ENCODE measurements at regions not wholly inside any gene's neighbourhood (a gene's known extent, or its start where the extent isn't known, plus 50 kb on each side); places are given as distances from the start of the nearest gene placed in this dataset.

DNA sequence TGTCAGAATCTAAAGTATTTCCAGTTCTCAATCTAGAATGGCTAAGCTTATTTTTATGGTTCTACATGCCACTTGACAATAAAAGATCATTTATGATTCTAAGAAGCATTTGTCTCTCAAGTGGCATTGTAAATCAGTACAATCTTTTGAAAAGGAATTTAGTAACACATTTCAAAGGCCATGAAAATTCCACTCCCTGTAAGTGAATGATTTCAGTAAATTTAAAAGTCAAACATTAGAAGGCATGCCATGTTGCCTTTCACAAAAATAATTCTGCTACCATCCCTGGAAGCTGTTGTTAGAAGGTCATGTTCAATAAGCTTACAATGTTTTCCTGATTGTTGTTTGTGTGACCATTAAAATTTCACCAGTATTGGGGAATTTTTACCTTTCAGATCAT, 142.9 kb downstream of the RPIA start:
- no peak for DNase-seq

DNA sequence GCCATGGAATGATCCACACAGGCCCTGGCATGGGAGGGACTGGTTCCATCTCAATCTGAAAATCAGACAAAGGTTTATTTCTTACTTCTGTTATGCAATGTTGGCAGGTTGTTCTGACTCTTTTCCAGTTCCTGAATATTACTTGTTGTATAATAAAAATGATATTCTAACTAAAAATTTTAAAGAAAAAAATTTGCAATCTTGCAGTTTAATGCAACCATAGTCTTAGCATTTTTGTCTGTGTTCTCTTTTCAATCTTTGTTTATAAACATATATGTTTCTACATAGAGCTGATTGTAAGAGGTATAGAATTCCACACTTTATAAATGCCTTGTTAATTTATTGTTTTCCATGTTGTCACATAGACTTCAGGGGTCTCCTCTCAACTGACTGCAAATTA, 143.4 kb downstream of the RPIA start:
- DNase-seq = no peak

DNA sequence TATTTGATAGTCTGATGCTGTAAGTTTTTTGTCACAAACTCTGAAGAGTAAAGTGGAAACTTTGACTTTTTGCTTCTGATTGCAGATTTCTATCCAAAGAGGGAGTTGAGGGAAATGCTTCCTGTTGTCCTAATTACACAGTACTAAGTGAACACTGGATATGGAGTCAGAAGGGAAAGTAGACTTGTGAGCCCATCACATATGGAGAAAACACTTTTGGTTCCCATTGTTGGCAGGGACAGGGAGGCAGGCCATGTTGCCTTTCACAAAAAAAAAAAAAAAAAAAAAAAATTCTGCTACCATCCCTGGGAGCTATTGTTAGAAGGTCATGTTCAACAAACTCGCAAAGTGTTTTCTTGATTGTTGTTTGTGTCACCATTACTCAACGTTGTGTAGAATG, 144.3 kb downstream of the RPIA start:
- no peak for DNase-seq

DNA sequence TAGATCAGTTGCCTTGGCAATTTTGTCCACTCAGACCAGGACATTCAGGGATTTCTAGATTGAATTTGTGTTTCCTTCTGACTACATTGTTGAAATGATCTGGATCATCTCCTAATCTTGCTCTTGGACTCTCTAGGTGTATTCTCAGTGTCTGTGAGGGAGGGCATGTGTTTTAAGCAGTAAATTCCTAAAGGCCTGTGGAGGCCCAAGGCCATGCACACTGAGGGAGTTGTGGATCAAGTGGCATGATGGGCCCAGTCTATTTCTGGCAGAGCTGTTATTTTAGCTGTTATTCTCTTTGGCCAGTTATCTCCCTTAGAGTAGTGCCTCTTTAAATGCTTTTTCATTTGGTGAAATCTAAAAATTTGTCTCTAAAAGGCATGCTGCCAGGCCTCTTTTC, 144.9 kb downstream of the RPIA start:
- DNase-seq = no peak

DNA sequence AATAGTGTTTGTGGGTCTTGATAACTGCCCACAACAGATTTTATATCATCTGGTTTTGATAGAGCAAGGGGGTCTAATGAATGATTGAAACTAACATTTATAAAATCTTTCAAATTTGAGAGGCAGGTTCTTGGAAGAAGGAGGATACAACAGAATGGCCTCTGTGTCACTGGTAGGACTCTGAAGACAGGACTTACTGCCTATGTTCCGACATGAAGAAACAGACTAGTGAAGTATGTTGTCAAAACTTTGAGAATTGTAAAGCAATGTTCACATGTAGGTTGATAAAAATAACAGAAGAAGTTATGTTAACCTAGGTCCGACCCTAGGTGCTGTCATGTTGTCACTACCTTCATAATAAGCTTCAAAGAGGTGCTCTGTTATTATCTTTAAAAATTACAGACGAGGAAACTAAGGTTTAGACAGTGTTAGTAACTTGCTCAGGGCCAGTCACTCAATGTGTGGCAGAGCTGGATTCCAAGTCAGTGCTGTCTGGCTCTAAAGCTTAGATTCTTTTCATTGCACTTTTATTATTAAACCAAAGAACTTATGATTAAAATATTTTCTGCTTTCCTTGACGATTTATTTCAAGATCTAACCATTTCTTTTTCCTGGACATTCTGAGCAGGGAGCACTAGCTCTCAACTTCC, 146.2 kb downstream of the RPIA start:
- DNase-seq = no peak

DNA sequence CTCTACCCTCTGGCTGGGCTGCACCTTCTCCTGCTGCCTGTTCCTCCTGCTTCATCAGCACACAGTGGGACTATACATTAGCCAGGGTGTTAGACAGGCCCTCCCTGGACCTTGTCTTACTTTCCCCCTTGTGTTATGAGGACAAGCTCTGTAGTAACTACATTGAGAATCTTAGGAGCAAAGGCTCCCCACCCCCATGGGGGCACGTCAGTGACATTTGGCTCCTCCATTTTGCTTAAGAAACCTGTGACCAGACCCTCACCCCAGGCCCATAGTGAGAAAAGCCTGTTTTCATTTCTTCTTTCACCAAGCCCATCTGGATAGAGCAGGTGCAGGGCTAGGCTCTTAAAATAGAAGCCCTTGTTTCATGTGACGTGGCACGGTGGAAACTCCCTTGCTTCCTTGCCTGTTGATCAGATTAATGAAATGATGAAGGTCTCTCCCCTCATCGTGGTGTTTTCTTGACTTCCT, 146.7 kb downstream of the RPIA start:
- no peak for DNase-seq

DNA sequence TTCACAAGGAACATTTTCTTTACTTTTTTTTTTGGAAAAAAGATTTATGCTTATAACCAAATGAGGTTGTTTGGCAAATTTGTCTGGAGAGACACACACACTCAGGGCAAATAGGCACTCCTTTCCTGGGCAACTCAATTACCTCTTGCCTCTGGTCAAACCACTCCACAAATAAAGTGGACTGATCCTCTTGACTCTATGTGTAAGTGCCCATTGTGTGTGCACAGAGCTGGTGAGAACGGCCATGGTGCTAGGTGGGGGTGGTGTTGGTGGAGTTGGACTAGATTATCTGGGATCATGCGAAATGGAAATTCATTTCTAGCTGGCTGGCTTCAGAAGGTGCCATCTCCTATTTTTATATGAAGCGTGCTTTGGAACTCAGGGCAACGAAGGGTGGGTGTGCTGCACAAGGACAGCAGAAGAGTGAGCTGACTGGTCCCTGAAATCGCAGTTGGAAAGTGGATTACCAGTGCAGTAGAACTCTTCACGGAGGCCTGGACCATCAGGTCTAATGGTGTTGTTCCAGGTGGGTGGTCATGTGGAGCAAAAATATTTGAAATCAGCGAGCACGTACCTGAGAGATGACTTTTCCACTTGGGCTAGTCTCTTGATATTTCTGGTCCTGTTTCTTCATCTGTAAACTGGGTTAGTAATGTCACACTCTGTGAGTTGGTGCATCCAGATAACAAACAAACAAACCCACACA, 149.9 kb downstream of the RPIA start:
- DNase-seq = no peak

DNA sequence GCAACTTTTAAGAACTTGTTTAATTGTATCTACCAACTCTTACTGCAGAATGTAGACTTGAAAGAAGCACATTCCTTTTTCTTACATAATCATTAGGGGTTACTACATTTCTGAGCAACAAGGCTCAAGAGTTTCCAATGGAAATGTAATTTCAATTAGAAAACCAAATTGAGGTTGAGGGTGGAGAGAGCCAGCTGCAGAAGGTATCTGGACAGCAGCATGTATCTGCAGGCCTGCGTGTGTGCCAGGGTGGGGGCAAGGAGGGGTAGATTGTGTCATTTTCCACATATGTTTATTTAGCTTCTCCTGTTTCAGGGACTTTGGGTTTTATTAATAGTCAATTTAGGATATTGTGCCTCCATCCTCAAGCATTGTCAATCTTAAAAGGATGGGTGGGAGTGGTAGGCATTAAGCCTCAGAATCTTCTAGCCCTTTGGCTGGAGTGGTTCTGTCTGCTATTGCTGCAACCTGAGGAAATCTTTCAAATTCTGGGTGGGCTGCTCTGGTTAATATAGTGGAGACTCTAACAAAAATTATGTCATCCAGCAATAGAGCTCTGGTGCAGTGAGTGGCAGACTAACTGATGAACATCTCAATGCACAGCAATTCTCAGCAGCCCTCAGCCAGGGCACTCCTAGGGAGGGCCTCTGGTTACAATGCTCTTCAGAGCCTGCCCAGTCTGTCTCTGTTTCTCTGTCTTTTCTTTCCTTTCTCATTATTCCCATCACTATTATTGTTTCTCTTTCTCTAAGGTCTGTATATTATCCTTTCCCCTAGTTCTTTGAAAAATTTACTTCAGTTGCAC, 151.4 kb downstream of the RPIA start:
- no peak for DNase-seq

DNA sequence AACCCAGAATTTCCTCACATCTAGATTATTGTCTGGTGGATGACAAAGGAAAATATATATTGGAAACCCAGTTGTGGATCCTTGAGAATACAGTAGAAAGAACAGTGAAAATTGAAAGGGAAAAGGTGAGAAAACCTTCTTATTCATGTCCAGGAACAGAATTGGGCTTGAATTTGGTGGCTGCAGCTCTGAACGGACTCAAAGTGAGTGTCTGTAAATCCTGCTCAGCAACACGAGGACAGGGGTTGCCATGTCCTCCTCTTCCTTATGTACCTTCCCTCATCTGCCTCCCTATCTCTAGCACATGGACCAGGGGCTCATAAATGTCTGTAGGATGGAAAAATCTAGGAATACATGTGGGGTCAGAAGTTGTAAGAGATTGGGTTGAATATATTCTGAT, 152.2 kb downstream of the RPIA start:
- no peak for DNase-seq

DNA sequence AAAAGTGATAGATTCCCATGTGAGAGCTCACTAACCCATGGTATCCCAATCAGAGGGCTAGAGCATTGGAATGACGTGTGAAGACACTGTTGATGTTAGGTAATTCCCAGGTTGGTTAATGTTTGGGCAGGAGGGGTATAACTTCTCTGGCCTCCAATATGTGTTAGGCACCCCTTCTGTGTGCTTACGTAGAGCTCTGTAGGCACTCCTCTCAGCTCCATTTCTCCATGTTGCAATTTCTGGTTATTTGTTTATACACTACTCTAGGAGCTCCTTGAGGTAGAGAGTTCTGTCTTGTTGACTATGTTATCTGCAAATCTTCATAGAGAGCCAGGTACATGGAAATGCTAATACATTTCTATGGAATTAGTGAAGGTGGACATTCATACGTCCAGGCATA, 153.5 kb downstream of the RPIA start:
- no peak for DNase-seq

DNA sequence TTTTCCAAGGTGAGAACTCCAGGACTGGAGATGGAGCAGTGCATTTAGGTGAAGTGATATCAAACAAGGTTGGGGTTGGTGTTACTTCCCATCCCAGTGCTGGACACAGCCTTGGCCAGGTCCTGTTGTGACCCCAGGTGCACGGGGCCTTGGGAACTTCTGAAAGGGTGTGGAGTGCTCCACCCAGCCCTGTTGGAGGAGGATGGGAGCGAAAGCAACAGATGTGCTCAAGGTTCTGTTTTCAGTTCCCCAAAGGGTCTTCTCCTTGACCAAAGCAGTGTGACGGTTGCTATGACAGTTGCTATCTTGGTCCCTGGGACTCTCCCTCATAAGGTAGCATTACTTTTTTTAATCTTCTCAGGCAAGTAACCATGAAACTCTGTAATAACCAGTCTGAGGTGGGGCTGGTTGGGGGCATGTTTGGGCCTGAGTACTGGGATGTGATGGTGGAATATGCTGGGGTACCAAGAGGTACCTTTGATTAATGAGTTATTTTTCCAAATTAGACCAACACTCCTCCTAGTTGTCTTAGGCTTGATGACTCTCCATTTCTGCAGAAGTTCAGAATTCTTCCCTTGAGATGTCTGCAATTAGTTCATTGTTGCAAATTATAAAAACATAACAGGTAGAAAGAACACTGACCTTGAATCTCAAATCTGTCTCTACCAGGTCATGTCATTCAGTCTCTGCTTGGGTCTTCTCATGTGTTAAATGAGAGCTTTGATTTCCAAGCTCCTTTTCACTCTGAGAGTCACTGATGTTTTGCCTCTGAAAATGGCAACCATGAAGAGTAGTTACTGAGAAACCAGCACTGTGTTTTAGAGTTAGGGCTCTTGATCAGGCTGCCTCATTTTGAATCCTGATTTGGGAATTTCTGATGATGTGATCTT, 154.5 kb downstream of the RPIA start:
- no peak for DNase-seq

DNA sequence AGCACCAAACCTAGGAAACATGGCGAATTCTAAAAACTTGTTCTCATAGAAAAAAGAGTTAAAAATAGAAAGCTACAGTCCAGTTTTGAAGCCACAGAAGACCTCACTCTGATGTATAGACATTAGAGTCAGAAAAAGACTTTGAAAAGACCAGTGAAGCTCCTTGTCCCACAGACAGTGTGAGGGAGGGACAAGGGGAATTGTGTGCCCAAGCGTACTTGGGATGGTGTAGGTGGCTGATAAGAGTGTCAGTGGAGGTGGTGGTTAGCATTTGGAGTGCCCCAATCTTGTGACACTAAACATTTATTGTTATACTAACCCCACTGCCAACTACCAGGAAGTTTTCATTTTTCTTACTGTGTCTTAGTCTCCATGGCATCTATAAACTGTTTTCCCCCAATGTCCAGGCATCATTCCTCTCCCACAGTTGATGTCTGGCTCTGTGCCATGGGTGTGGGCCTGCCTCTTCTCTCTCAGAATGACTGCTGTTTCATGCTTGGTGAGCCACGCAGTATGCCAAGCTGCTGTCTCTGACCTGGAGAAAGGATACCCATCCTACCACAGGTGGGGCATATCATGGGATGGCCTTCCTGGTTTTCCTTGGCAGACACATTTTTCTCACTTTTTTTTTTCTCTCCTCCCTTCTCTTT, 161.4 kb downstream of the RPIA start:
- DNase-seq = no peak

DNA sequence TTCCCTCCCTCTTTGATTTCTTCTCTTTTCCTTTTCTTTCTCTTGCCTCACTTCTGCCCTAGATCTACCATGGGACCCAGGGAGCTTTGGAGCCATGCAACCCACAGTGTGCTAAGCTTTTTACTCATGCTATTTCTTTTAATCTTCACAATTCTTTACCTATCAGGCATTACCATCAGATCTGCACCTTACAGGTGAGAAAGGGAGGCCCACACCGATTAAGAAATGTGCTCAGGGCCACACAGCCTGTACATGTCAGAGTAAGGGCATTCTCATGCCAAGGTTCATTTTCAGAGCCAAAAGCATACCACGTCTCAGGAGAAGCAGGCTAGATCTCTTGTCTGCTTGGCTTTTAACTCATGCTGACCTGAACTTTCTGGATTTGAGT, 161.9 kb downstream of the RPIA start:
- no peak for DNase-seq

DNA sequence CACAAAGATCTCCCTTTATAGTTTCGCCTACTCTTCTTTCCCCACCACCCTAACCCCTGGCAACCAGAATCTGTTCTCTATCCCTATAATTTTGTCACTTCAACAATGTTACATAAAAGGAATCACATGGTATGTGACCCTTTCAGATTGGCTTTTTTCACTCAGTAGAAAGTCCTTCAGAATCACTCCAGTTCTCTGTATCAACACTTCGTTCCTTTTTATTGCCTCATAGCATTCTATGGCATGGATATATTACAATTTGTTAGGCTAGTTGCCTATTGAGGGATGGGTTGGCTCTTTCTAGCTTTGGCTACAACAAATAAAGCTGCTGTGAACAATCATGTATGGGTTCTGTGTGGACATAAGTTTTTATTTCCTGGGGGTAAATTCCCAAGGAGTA, 163.1 kb downstream of the RPIA start:
- no peak for DNase-seq

DNA sequence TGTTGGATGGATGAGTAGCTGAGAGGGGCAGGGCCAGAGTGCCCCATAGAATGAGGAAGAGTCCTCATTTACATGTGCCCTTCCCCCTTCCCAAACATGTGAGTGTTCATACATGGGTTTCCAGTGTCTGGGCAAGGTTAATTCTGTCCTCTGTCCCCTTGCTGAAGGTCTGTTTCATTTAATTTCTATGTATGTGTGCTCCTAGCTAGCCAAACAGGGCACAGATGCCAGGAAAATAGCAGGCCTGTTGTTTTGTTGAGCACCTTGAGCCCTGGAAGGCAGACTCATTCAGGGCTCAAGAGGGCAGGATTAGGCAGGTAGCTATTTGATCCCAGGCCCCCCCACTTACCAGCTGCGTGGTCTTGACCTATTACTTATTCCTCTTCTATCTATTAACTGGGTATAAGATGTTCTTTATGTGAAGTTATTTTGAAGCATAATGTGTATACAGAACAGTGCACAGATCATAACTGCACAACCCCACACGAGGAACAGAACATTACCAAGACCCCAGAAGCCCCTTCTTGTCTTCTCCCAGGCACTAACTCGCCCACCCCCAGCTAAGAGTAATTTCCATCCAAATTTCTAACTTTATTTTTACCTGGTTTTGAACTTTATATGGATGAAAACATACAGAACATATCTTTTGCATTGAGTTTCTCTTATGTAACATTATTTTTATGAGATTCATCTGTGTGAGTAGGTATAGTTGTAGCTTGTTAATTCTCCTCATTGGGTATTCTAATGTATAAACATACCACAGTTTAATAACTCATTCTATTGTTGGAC, 164.3 kb downstream of the RPIA start:
- DNase-seq = no peak

DNA sequence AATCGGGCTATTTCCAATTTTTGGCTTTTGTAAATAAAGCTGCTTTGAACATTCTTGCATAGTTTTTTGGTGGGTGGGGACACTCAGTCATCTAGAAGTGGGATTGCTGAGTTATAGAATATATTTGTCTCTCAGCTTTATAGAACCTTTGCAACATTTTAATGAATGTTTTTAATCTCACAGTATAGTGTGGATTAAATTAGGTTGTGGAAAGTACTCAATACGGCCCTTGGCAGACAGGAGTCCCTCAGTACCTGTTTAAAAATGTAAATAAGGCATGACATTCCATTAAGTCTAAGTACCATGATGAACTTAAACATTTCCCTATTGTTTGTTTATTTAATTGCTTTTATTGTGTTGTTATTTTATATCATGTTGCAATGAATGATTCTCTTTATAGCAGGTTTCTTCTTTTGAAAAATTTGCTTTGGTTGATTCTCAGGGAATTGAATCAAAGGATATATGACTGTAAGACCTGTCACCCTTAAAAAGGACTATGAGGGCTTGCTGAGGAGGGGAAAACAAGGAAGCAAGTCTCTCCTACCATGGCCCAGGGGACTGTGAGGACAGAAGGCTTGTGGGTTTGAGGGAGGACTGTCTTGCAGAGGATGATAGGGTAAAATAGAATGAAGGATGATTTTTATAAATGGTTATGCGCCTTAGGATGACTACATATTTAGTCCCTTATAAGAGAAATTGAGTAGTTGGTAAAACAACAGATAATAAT, 165.1 kb downstream of the RPIA start:
- DNase-seq = no peak

DNA sequence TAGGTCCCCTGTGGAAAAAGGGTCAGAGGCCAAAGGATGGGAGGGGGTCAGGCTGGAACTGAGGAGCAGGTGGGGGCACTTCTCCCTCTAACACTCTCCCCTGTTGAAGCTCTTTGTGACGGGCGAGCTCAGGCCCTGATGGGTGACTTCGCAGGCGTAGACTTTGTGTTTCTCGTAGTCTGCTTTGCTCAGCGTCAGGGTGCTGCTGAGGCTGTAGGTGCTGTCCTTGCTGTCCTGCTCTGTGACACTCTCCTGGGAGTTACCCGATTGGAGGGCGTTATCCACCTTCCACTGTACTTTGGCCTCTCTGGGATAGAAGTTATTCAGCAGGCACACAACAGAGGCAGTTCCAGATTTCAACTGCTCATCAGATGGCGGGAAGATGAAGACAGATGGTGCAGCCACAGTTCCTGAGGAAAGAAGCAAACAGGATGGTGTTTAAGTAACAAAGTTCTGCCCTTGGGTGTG, 165.8 kb downstream of the RPIA start:
- no peak for DNase-seq

DNA sequence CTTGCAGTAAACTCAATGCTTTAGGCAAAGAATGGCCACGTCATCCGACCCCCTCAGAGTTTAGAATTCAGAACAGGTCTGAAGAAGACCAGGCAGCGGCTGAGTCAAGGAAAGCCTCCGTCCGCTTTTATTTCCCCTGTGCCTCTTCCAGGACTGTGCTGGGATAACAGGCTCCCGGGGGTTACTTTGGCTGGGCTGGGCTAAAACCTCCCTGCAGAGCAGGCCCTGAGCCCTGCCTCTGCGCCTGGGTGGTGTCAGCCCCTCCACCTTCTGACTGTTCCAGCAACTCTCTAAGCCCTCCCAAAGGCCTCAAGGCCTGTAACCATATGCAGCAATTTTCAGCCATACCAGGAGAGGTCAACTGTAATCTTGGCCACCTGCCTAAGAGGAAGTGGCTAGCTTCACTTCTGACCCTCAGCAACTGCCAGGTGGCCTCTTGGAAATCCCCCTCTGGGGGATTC, 166.5 kb downstream of the RPIA start:
- DNase-seq = no peak

DNA sequence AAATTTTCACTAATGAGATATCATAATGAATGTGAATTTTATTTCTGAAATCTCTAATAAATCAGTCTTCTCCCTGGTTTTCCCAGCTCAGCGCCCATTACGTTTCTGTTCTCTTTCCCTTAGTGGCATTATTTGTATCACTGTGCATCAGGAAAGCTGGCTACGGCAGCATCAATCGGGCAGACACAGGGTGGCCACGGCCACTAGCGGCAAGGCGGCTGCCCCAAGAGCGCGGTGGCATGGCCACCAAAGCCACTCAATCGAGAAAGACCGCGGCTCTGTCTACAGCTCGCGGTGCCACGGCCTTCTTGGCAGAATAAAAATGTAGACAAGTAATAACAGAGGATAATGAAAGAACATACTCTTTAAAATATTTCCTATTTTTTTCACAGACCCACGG, 168.0 kb downstream of the RPIA start:
- DNase-seq = no peak

DNA sequence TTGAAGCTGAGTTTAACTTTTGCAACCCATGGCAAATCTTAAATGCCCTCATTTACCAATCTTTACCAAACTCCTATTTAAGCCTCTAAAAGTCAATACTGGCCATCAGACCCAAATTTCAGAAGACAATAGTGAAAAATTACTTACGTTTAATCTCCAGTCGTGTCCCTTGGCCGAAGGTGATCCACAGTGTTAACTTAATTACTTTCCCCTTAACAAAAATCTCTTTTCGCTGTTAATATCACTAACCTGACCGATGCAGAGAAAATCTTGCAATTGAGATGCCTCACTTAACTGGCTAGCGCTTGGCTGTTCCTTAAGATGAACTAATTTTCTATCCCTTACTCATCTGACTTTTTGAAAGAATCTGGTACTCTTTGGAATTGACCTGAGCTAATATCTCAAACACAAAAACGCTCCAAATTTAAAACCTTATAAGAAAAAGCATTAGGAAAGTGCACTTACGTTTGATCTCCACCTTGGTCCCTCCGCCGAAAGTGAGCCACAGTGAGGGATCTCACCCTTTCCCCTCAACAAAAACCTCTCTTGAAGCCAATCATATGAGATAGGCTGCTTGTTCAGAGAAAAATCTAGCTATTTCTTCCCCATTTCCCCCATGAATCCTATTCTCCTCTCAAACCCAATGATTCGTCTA, 169.1 kb downstream of the RPIA start:
- DNase-seq = no peak

All from stimulated activated CD4-positive, alpha-beta T cell treated with anti-CD3 and anti-CD28 coated beads, Interleukin-4, amount 100 ng/mL, for 24 hours (primary cell).